ENCODE measurements at regions not wholly inside any gene's neighbourhood (a gene's known extent, or its start where the extent isn't known, plus 50 kb on each side); places are given as distances from the start of the nearest gene placed in this dataset.

- DNase-seq, result no peak
- H3K79me2 ChIP-seq (ENCODE audit: insufficient read depth, low read length), result no peaks in the 10 kb centered on the region
- Mint-ChIP-seq H3K9me3 (no peaks in the 10 kb centered on the region), H3K4me3 (no peak overlapping the region), H3K36me3 (ENCODE audit: insufficient read depth in 1 of 3, low read depth in 3 of 3) (no peaks in the 10 kb centered on the region), H3K27me3 (ENCODE audit: low read depth) (no peaks in the 10 kb centered on the region; the same call in 1 of the 2 replicates), H3K27ac (no peak overlapping the region; a peak in 1 of 7 replicates), H3K4me1 (no peaks in the 10 kb centered on the region)
- no CpG with 5 or more reads among the region's 4 CpGs for WGBS (ENCODE audit: extremely low coverage, insufficient read length, low lambda C conversion rate)
- no peak overlapping the region for H4K91ac ChIP-seq (ENCODE audit: insufficient read length, low read depth, low read length)
- no peak overlapping the region for H3K18ac ChIP-seq (ENCODE audit: insufficient read length, low read depth, low read length)
- no peaks in the 10 kb centered on the region for H3K9me3 ChIP-seq (ENCODE audit: control insufficient read depth, low read depth, low read length)
- no peak overlapping the region for H2BK5ac ChIP-seq (ENCODE audit: insufficient read length, low read length)
- H3T11ph ChIP-seq (ENCODE audit: low read length), result no peak overlapping the region
- no peak overlapping the region for H2BK120ac ChIP-seq (ENCODE audit: low read depth, low read length, poor library complexity, severe bottlenecking)
- H3K23me2 ChIP-seq (ENCODE audit: insufficient read length, low read depth, low read length, poor library complexity, severe bottlenecking), result no peaks in the 10 kb centered on the region
- H2BK12ac ChIP-seq (ENCODE audit: insufficient read length, low read depth, low read length), result no peak overlapping the region
- no peaks in the 10 kb centered on the region for H3K4me1 ChIP-seq (ENCODE audit: insufficient read depth, low read length)
- no peak overlapping the region for H2AK5ac ChIP-seq (ENCODE audit: insufficient read length, low read length)
- no peaks in the 10 kb centered on the region for H4K20me1 ChIP-seq (ENCODE audit: control insufficient read depth, insufficient read depth, insufficient read length)
- H2BK20ac ChIP-seq (ENCODE audit: low read depth, low read length, poor library complexity, severe bottlenecking), result no peak overlapping the region
- no peak overlapping the region for H3K9ac ChIP-seq (ENCODE audit: extremely low read depth, insufficient read length, low read length)
- H3K23ac ChIP-seq (ENCODE audit: insufficient read length, low read depth, low read length), result no peak overlapping the region
- no peak overlapping the region for H2BK15ac ChIP-seq (ENCODE audit: low read depth, low read length)
- no peak overlapping the region for H2AFZ ChIP-seq (ENCODE audit: low read length)
- TF ChIP-seq CTCF (conservative IDR thresholded peaks at IDR 0.05), result no peak
- no peak overlapping the region for H3K4ac ChIP-seq (ENCODE audit: low read depth, low read length)
- no peak overlapping the region for H3K56ac ChIP-seq (ENCODE audit: insufficient read length, low read depth, low read length)
- H3K4me2 ChIP-seq (ENCODE audit: insufficient read depth, insufficient read length, low read length), result no peak overlapping the region
- no peak overlapping the region for H3K14ac ChIP-seq (ENCODE audit: insufficient read depth, low read length)
- no peak overlapping the region for H3K27ac ChIP-seq (ENCODE audit: insufficient read length, low read depth, low read length)
- no peaks in the 10 kb centered on the region for H3K79me1 ChIP-seq (ENCODE audit: insufficient read depth, low read depth, low read length, poor library complexity, severe bottlenecking)
- no peak overlapping the region for H4K8ac ChIP-seq (replicated peaks; ENCODE audit: insufficient read length, low read depth, low read length)
- no peak overlapping the region for H4K5ac ChIP-seq (ENCODE audit: insufficient read length, low read depth, low read length)
- H3K27me3 ChIP-seq (ENCODE audit: insufficient read depth, low read length), result no peaks in the 10 kb centered on the region
Measured at GRCh38 chr5:163221581-163221980, 215.8 kb upstream of the CCNG1 start.
